ENCODE measurements at regions not wholly inside any gene's neighbourhood (a gene's known extent, or its start where the extent isn't known, plus 50 kb on each side); places are given as distances from the start of the nearest gene placed in this dataset.
"Not testable (repeated sequence)": the region's sequence is repeated elsewhere in the genome, so short reads cannot be mapped to it uniquely, and the experiment has no call there.

GRCh38 chr16:10324210-10324609, 61.7 kb upstream of the ATF7IP2 start:
- H3K4me3 ChIP-seq (ENCODE audit: low read depth, low read length): no peak overlapping the region
- H3K27me3 ChIP-seq (ENCODE audit: insufficient read depth, low read depth, severe bottlenecking): no peaks in the 10 kb centered on the region
- no peaks in the 10 kb centered on the region for H3K36me3 ChIP-seq
- no peak overlapping the region for H3K27ac ChIP-seq
- DNase-seq: no peak
- TF ChIP-seq CTCF (IDR thresholded peaks at IDR 0.05; ENCODE audit: low read depth, low read length): no peak
- H3K9me3 ChIP-seq (ENCODE audit: severe bottlenecking): no peaks in the 10 kb centered on the region

- no peaks in the 10 kb centered on the region for H3K9me3 ChIP-seq (ENCODE audit: severe bottlenecking)
- H3K27me3 ChIP-seq (ENCODE audit: insufficient read depth, low read depth, severe bottlenecking): no peaks in the 10 kb centered on the region
- H3K36me3 ChIP-seq: no peaks in the 10 kb centered on the region
- DNase-seq: no peak
- no peak overlapping the region for H3K4me3 ChIP-seq (ENCODE audit: low read depth, low read length)
- TF ChIP-seq CTCF (IDR thresholded peaks at IDR 0.05; ENCODE audit: low read depth, low read length): no peak
- H3K27ac ChIP-seq: no peak overlapping the region
Measured at GRCh38 chr16:10325783-10326543, 59.9 kb upstream of the ATF7IP2 start.

GRCh38 chr16:10326647-10327046, 59.2 kb upstream of the ATF7IP2 start:
- no peak for DNase-seq
- no peak for TF ChIP-seq CTCF (IDR thresholded peaks at IDR 0.05; ENCODE audit: low read depth, low read length)
- Histone ChIP-seq H3K9me3 (ENCODE audit: severe bottlenecking) (no peaks in the 10 kb centered on the region), H3K4me3 (ENCODE audit: low read depth, low read length) (no peak overlapping the region), H3K36me3 (no peaks in the 10 kb centered on the region), H3K27ac (no peak overlapping the region), H3K27me3 (ENCODE audit: insufficient read depth, low read depth, severe bottlenecking) (no peaks in the 10 kb centered on the region)

- not testable (repeated sequence) for DNase-seq; H3K4me3 ChIP-seq (ENCODE audit: low read depth, low read length); H3K27ac ChIP-seq; H3K27me3 ChIP-seq (ENCODE audit: insufficient read depth, low read depth, severe bottlenecking); H3K36me3 ChIP-seq; H3K9me3 ChIP-seq (ENCODE audit: severe bottlenecking)
Measured at GRCh38 chr16:10328291-10328690, 57.6 kb upstream of the ATF7IP2 start.

- Histone ChIP-seq H3K4me3 (ENCODE audit: low read depth, low read length) (no peak overlapping the region), H3K9me3 (ENCODE audit: severe bottlenecking) (no peaks in the 10 kb centered on the region), H3K27ac (no peak overlapping the region), H3K27me3 (ENCODE audit: insufficient read depth, low read depth, severe bottlenecking) (no peaks in the 10 kb centered on the region), H3K36me3 (no peaks in the 10 kb centered on the region)
- no peak for DNase-seq
- no peak for TF ChIP-seq CTCF (IDR thresholded peaks at IDR 0.05; ENCODE audit: low read depth, low read length)
Measured at GRCh38 chr16:10332241-10332640, 53.6 kb upstream of the ATF7IP2 start.

GRCh38 chr16:10332775-10333174, 53.1 kb upstream of the ATF7IP2 start:
- no peak overlapping the region for H3K4me3 ChIP-seq (ENCODE audit: low read depth, low read length)
- TF ChIP-seq CTCF (IDR thresholded peaks at IDR 0.05; ENCODE audit: low read depth, low read length): no peak
- H3K27me3 ChIP-seq (ENCODE audit: insufficient read depth, low read depth, severe bottlenecking): no peaks in the 10 kb centered on the region
- no peak overlapping the region for H3K27ac ChIP-seq
- H3K9me3 ChIP-seq (ENCODE audit: severe bottlenecking): no peaks in the 10 kb centered on the region
- no peak for DNase-seq
- no peaks in the 10 kb centered on the region for H3K36me3 ChIP-seq
